GM19328 (cell line): ENCODE measurements at regions not wholly inside any gene's neighbourhood (a gene's known extent, or its start where the extent isn't known, plus 50 kb on each side); places are given as distances from the start of the nearest gene placed in this dataset.

Experiments
- ATAC-seq: cut with Tn5 transposase; IDR thresholded peaks from one replicate; pipeline ENCODE4 v1.9.1; 2021; ENCODE audit warnings: mild to moderate bottlenecking, moderate library complexity; ENCODE audit not compliant: unreplicated experiment

GRCh38 chr19:30149300-30149699 lies 207.3 kb downstream of the URI1 start:
- ATAC-seq = no peak

DNA sequence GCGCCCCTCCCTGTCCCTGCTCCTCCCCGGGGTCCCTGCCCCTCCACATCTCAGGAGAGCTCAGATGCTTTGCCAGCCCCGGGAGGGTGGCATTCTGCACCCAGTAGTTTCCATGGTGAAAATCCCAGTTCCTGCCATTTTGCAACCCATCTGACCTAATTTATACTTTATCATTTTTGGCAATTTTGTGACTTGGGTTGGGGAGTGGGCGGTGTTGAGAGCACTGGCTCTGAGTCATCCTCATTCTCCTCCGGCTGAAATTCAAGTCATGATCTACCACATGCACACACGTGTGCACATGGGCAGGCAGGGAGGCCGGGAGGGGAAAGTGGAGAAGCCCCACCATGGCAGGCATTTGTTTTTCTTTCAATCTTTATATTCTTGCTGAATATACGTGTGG lies 208.6 kb downstream of the URI1 start:
- no peak for ATAC-seq

GRCh38 chr19:30151081-30151480 lies 209.0 kb downstream of the URI1 start:
- no peak for ATAC-seq

- ATAC-seq = no peak
These were observed 210.7 kb downstream of the URI1 start for GRCh38 chr19:30152510-30153291.

DNA sequence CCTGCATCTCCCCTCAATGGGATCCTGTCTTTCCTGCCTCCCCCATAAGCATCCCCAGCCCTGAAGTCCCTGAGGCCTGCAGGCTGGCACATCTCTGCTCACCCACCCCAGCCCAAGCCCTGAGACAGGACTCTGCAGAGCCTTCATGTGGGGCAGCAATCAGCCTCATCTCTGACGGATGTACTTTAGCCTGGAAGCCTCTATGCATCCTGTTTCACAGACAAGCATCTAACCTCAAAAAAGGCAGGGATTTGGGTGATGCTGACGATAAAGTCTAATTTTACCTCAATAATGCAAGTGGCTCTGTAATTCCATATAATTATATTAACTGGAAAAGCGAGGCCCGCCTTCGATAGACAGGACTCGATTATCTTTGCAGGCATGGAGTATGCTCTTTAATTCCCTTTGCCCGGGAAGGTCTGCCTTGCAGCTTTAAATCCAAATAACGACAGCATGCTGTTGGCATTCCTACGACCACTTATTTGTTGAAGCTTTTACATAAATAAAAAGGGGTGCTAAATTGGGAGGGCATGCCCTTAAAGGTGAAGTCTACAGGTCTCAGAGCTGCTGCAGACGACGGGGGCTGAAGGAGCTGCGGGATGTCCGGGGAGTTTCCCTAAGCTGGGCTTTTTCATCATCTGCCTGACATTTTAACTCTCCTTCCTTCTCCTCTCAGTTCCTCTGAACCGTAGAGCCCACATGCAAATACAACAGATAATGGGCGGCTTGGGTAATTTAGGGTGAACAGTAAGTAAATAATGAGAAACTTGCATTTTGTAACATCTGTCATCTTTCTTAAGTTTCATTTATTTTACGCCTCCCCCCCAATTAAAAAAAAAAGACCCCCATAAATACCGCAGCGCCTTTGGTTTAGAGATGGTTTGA lies 211.5 kb downstream of the URI1 start:
- peak; percentile 70 for ATAC-seq

DNA sequence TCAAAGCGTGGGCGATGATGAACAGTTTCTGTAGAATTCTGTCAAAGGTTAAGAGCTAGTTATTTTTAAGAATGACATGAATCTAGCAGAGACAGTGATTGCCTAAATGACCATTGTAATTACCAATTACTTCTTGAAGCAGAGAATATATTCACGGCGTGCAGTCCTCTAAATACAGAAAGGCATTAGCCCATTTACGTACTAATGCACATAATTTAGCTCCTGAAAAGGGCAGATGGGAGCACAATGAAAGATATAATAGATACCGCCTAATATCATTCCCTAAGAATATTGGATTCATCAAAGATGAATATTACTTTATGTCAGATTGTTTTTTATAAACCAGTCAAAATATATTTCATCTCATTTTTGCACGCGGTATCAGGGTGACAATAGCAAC lies 212.4 kb downstream of the URI1 start:
- ATAC-seq = no peak

DNA sequence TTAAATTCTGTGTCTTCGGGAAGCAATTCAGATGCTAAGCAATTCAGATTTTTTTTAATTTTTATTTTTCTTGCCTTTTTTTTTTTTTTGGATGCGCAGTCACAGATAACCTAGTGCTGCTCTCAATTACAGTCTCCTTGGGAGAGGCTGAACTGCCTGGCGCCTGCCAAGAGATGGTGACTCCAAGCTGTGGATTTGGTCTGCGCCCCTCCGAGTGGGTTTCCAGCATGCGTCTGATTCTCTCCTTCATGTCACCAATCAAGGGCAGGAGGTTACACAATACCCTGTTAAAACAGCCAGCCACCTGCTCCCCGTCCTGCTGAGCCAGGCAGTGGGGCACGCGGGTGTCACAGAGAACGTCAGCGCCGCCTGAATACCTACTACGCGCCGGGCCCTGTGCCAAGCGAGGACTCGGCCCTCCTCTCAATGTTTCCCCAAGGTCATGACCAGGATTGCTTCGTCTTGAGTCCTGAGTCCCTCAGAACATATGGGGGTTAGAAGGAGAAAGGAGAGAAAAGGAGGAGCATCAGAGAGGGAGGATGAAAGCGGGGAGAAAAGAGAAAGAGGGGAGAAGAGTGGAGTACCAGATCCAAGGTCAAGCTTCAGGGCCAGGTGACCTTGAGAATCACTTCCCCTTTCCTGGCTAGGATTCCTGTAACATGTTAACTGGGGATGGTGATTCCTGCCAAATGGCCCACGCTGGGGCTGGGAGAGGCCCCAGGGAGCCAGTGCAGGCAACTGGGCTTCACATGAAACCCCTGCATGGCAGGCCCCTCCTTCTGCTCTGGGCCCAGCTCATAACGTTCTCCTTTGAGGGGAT lies 213.6 kb downstream of the URI1 start:
- ATAC-seq = no peak

GRCh38 chr19:30156646-30157045 lies 214.6 kb downstream of the URI1 start:
- no peak for ATAC-seq

GRCh38 chr19:30158067-30158892 lies 213.9 kb upstream of the ZNF536 start:
- no peak for ATAC-seq

GRCh38 chr19:30158893-30159245 lies 213.3 kb upstream of the ZNF536 start:
- no peak for ATAC-seq

DNA sequence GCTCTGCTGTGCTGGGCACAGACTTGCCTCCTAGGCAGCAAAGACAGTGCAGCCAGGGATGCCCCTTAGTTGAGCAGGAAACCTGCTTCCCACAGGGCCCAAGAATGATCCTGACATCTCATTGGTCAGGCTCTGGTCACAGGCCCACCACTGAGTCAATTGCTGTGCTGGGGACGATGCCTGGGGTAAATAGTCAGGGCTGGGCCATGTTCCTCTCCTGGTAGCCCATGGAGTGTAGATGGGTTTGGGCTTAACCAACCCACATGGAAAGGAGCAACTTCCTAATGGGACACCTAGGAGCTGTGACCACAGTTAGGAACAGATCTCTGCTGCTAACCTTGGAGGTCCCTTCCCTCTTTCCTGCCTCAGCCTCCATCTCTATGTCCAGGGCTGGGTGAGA lies 212.5 kb upstream of the ZNF536 start:
- ATAC-seq = no peak

GRCh38 chr19:30160426-30160825 lies 211.8 kb upstream of the ZNF536 start:
- ATAC-seq = no peak

DNA sequence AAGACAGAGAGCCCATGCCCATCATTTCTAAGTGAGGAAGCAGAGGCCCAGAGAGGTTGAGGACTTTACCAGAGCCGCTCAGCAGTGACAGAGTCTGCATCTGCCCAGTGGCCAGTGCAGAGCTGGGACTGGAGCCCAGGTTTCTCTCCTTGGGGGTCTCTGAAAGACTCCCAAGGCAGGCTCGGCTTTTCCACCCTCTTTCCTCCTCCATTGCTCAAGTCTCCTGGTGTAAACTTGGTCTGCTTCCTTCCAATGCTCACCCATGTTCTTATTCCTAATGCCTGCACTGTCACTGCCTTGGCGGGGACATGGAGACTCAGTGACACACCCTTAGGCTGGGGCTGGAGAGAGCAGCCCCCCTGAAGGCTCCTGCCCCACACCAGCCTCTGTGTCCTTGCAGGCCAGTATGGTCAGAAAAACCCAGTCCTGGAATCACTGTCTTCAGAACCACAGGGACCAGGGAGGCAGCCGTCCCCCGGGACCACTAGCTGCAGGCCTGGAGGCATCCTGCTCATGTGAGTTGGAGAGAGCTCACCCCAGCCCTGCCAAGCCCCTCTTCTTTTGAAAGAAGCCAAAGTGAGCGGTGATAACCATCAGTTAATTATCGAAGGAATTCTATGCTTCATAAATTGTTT lies 211.0 kb upstream of the ZNF536 start:
- no peak for ATAC-seq

DNA sequence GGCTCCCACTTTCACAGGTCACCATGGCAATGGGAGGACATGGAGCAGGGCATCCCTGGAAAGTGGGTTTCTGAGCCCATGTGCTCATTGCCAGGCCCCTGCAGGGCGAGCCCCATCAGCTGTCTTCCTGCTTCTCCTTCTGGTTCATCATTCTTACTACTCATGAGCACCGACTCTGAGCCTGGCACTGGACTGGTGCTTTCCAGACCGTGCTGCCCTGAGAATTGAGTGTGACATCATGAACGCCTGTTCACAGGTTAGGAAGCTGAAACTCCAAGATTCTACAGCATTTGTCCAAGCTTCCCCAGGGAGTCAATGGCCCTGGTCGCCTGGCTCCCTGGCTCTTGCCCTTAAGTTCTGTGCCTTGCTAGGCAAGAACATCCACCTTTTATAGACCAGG lies 210.4 kb upstream of the ZNF536 start:
- no peak for ATAC-seq

- no peak for ATAC-seq
These were observed 209.5 kb upstream of the ZNF536 start for GRCh38 chr19:30162718-30163117.

- no peak for ATAC-seq
These were observed 208.5 kb upstream of the ZNF536 start for GRCh38 chr19:30163663-30164062.

GRCh38 chr19:30165228-30165813 lies 206.9 kb upstream of the ZNF536 start:
- ATAC-seq = no peak

DNA sequence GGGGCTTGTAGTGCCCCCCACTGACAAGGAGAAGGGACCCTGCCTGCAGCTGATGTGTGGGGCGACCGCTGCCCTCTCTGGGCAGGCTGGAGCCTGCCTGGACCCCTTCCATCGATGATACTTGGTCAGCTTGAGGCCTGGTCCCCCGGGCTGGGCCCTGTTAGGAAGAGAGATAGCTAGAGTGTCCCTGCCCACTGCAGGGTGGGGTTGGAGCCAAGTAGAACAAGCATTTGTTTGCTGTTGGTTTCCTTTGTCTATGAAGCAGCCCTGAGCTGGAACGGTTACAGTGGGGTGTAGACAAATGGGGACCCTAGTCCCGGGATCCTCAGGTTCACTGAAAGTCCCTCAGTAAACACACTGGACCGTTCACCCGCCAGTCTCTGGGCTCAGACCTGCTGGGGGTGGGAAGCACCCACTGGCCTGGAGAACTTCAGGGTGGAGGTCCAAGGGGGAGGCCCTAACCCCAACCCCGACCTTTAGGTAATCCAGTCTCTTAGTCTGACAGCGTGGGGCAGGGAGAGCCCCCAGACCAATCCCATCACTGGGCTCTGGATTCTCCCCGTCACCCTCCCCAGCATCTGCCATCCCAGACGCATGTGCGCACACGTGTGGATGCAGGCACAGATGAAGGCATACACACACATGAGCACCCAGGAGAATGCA lies 204.8 kb upstream of the ZNF536 start:
- ATAC-seq = no peak

- ATAC-seq = no peak
These were observed 204.1 kb upstream of the ZNF536 start for GRCh38 chr19:30167976-30168635.
